ENCODE measurements at regions not wholly inside any gene's neighbourhood (a gene's known extent, or its start where the extent isn't known, plus 50 kb on each side); places are given as distances from the start of the nearest gene placed in this dataset.

DNA sequence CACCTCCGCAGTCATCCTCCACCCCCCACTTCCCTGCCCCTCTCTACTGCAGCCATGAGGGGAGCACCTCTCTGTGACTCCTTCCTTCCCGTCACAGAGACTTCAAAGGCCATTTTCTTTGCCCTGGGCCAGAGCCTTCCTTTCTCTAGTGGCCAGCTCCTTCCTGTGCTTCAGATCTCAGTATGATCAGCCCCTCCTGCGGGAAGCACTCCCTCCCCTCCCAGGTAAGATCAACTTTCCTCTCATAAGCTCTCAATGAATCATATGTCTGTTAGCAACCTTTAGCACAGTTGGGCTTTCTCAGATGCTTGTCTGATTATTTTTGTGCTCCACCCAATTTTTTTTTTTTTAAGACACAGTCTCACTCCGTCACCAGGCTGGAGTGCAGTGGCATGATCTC is 241.0 kb upstream of the PRSS1 start:
- TF ChIP-seq, protein P1, sequence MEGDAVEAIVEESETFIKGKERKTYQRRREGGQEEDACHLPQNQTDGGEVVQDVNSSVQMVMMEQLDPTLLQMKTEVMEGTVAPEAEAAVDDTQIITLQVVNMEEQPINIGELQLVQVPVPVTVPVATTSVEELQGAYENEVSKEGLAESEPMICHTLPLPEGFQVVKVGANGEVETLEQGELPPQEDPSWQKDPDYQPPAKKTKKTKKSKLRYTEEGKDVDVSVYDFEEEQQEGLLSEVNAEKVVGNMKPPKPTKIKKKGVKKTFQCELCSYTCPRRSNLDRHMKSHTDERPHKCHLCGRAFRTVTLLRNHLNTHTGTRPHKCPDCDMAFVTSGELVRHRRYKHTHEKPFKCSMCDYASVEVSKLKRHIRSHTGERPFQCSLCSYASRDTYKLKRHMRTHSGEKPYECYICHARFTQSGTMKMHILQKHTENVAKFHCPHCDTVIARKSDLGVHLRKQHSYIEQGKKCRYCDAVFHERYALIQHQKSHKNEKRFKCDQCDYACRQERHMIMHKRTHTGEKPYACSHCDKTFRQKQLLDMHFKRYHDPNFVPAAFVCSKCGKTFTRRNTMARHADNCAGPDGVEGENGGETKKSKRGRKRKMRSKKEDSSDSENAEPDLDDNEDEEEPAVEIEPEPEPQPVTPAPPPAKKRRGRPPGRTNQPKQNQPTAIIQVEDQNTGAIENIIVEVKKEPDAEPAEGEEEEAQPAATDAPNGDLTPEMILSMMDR (IDR thresholded peaks at IDR 0.05) = no peak
- TF ChIP-seq POLR2A (IDR thresholded peaks at IDR 0.05) = no peak
